ENCODE measurements at regions not wholly inside any gene's neighbourhood (a gene's known extent, or its start where the extent isn't known, plus 50 kb on each side); places are given as distances from the start of the nearest gene placed in this dataset.

DNA sequence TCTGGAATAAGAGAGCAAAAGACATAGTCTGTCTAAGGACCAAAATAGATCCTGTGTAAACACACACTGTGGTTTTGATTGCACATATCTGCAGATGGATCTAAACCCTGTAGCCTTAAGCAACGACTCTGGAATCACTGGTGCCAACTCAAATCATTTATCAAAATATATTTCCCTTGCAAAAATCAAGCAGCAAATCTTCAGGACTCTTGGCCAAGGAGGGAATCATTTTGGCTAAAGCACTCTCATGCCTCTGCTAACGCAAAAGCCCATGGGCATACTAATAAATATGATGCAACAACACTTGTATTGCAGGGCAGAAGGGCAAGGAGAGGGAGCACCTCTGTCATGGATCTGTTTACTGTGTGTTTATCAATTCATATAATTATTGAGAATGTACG is 155.4 kb upstream of the DUSP10 start:
- H3K9me3 ChIP-seq (ENCODE audit: control insufficient read depth, insufficient read depth, low read depth, low read length), result no peaks in the 10 kb centered on the region
- H3K27ac ChIP-seq (ENCODE audit: extremely low read depth, low read depth, low read length), result no peak overlapping the region
- ChIA-PET CTCF (no interaction called here), POLR2A (no interaction called here)
- TF ChIP-seq MZF1 (tag by site-specific recombination; IDR thresholded peaks at IDR 0.05; ENCODE audit: borderline replicate concordance) (no peak), ZNF530 (tag by site-specific recombination; IDR thresholded peaks at IDR 0.05; ENCODE audit: low read depth) (no peak), ZNF473 (tag by site-specific recombination; IDR thresholded peaks at IDR 0.05) (no peak), SP3 (tag by site-specific recombination; IDR thresholded peaks at IDR 0.05) (no peak), SCRT1 (tag by site-specific recombination; IDR thresholded peaks at IDR 0.05; ENCODE audit: borderline replicate concordance) (no peak), ZNF174 (tag by site-specific recombination; IDR thresholded peaks at IDR 0.05) (no peak), ZBTB8A (tag by site-specific recombination; IDR thresholded peaks at IDR 0.05) (no peak), ZNF837 (tag by site-specific recombination; IDR thresholded peaks at IDR 0.05) (no peak), ZNF544 (tag by site-specific recombination; IDR thresholded peaks at IDR 0.05) (no peak)
- TF ChIP-seq, protein P1, sequence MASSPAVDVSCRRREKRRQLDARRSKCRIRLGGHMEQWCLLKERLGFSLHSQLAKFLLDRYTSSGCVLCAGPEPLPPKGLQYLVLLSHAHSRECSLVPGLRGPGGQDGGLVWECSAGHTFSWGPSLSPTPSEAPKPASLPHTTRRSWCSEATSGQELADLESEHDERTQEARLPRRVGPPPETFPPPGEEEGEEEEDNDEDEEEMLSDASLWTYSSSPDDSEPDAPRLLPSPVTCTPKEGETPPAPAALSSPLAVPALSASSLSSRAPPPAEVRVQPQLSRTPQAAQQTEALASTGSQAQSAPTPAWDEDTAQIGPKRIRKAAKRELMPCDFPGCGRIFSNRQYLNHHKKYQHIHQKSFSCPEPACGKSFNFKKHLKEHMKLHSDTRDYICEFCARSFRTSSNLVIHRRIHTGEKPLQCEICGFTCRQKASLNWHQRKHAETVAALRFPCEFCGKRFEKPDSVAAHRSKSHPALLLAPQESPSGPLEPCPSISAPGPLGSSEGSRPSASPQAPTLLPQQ (tag by site-specific recombination; IDR thresholded peaks at IDR 0.05), result no peak
- TF ChIP-seq, protein P2, sequence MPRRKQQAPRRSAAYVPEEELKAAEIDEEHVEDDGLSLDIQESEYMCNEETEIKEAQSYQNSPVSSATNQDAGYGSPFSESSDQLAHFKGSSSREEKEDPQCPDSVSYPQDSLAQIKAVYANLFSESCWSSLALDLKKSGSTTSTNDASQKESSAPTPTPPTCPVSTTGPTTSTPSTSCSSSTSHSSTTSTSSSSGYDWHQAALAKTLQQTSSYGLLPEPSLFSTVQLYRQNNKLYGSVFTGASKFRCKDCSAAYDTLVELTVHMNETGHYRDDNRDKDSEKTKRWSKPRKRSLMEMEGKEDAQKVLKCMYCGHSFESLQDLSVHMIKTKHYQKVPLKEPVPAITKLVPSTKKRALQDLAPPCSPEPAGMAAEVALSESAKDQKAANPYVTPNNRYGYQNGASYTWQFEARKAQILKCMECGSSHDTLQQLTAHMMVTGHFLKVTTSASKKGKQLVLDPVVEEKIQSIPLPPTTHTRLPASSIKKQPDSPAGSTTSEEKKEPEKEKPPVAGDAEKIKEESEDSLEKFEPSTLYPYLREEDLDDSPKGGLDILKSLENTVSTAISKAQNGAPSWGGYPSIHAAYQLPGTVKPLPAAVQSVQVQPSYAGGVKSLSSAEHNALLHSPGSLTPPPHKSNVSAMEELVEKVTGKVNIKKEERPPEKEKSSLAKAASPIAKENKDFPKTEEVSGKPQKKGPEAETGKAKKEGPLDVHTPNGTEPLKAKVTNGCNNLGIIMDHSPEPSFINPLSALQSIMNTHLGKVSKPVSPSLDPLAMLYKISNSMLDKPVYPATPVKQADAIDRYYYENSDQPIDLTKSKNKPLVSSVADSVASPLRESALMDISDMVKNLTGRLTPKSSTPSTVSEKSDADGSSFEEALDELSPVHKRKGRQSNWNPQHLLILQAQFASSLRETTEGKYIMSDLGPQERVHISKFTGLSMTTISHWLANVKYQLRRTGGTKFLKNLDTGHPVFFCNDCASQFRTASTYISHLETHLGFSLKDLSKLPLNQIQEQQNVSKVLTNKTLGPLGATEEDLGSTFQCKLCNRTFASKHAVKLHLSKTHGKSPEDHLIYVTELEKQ (tag by site-specific recombination; IDR thresholded peaks at IDR 0.05; ENCODE audit: borderline replicate concordance), result no peak
- TF ChIP-seq, protein P3, sequence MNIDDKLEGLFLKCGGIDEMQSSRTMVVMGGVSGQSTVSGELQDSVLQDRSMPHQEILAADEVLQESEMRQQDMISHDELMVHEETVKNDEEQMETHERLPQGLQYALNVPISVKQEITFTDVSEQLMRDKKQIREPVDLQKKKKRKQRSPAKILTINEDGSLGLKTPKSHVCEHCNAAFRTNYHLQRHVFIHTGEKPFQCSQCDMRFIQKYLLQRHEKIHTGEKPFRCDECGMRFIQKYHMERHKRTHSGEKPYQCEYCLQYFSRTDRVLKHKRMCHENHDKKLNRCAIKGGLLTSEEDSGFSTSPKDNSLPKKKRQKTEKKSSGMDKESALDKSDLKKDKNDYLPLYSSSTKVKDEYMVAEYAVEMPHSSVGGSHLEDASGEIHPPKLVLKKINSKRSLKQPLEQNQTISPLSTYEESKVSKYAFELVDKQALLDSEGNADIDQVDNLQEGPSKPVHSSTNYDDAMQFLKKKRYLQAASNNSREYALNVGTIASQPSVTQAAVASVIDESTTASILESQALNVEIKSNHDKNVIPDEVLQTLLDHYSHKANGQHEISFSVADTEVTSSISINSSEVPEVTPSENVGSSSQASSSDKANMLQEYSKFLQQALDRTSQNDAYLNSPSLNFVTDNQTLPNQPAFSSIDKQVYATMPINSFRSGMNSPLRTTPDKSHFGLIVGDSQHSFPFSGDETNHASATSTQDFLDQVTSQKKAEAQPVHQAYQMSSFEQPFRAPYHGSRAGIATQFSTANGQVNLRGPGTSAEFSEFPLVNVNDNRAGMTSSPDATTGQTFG (tag by site-specific recombination; IDR thresholded peaks at IDR 0.05; ENCODE audit: borderline replicate concordance), result no peak
- H3K36me3 ChIP-seq (ENCODE audit: control insufficient read depth in 2 of 2, insufficient read depth in 1 of 2, low read length in 2 of 2), result no peaks in the 10 kb centered on the region
- H3K4me1 ChIP-seq (ENCODE audit: control insufficient read depth, insufficient read depth, low read length), result peaks cover 4% of the 10 kb centered on the region; the same call in 1 of the 2 replicates
- no peak overlapping the region for H3K4me3 ChIP-seq (ENCODE audit: low read depth, low read length)

DNA sequence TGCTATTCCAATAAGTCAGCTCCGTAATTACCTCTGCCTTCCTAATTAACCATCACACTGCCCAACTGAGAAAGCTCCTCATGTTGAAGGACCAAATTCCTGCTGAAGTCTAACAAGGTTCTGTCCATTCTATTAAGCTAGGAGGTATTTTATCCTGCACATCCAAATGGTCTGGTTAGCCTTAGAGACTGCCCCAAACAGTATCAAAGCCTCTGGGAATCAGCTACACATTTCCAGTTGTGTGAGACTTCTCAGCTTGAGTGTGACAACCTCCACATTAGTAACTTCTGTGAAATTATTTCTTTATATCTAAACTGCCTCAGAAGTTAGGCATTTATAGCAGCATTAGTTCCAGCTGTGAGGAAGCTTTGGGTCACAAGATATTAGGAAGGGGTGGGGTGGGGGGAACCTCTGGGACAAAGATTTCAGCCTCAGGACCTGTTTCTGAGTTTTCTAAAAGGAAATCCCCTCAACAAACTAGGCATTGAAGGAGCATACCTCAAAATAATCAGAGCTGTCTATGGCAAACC is 150.5 kb upstream of the DUSP10 start:
- Histone ChIP-seq H3K9me3 (ENCODE audit: control insufficient read depth, insufficient read depth, low read depth, low read length) (no peaks in the 10 kb centered on the region), H3K4me1 (ENCODE audit: control insufficient read depth, insufficient read depth, low read length) (peaks cover 6% of the 10 kb centered on the region), H3K36me3 (ENCODE audit: control insufficient read depth in 2 of 2, insufficient read depth in 1 of 2, low read length in 2 of 2) (no peaks in the 10 kb centered on the region), H3K4me3 (ENCODE audit: low read depth, low read length) (no peak overlapping the region), H3K27ac (ENCODE audit: extremely low read depth, low read depth, low read length) (no peak overlapping the region)
- TF ChIP-seq KLF7 (tag by site-specific recombination; IDR thresholded peaks at IDR 0.05; ENCODE audit: borderline replicate concordance) (no peak), ZNF555 (tag by site-specific recombination; conservative IDR thresholded peaks at IDR 0.05) (no peak)
- TF ChIP-seq, protein P4, sequence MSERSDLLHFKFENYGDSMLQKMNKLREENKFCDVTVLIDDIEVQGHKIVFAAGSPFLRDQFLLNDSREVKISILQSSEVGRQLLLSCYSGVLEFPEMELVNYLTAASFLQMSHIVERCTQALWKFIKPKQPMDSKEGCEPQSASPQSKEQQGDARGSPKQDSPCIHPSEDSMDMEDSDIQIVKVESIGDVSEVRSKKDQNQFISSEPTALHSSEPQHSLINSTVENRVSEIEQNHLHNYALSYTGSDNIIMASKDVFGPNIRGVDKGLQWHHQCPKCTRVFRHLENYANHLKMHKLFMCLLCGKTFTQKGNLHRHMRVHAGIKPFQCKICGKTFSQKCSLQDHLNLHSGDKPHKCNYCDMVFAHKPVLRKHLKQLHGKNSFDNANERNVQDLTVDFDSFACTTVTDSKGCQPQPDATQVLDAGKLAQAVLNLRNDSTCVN (tag by site-specific recombination; optimal IDR thresholded peaks at IDR 0.05), result no peak
- ChIA-PET POLR2A (no interaction called here), CTCF (interaction anchor here (0.5 to 1.0 kb wide), 3 partner anchors 414 to 521 kb away, joined by 3 read pairs; no protein-coding TSS in a partner anchor)

Measured in HEK293 (cell line).